ENCODE measurements at regions not wholly inside any gene's neighbourhood (a gene's known extent, or its start where the extent isn't known, plus 50 kb on each side); places are given as distances from the start of the nearest gene placed in this dataset.

- DNase-seq, result no peak
- H3K9ac ChIP-seq (ENCODE audit: insufficient read depth in 1 of 2, low read length in 2 of 2), result no peak overlapping the region
- TF ChIP-seq CTCF (IDR thresholded peaks at IDR 0.05; ENCODE audit: control extremely low read depth, extremely low read depth), result no peak
- H3K4me1 ChIP-seq (ENCODE audit: control insufficient read depth in 5 of 5, insufficient read depth in 5 of 5, low read length in 5 of 5), result peaks cover 6 to 49% (median 32%) of the 10 kb centered on the region in 5 donors
- peak; percentile 40 for ATAC-seq (ENCODE audit: insufficient read depth, low FRiP score)
- H3K9me3 ChIP-seq (ENCODE audit: control insufficient read depth in 4 of 4, insufficient read depth in 3 of 4, low read length in 3 of 4), result no peaks in the 10 kb centered on the region
- no peaks in the 10 kb centered on the region for H3K27me3 ChIP-seq (ENCODE audit: control insufficient read depth in 3 of 3, insufficient read depth in 3 of 3, low read length in 2 of 3)
- H3K27ac ChIP-seq (ENCODE audit: low read depth in 1 of 2, low read length in 1 of 2), result peak overlapping the region; percentile 15 to 61
- WGBS, 2 donors, result 79 to 85% methylated on average over 4 of the region's 4 CpGs
- H3K4me3 ChIP-seq, result no peak overlapping the region
- peaks cover 3 to 19% (median 4%) of the 10 kb centered on the region in 4 donors for H3K36me3 ChIP-seq (ENCODE audit: control insufficient read depth in 4 of 4, insufficient read depth in 4 of 4, low read length in 4 of 4)
Observed at GRCh38 chr9:110133608-110134210, 74.2 kb downstream of the C9orf152 start.

GRCh38 chr9:110135846-110136245, 72.1 kb downstream of the C9orf152 start:
- no peak for TF ChIP-seq CTCF (IDR thresholded peaks at IDR 0.05; ENCODE audit: control extremely low read depth, extremely low read depth)
- DNase-seq (no peak), ATAC-seq (ENCODE audit: insufficient read depth, low FRiP score) (no peak)
- Histone ChIP-seq H3K27me3 (ENCODE audit: control insufficient read depth in 3 of 3, insufficient read depth in 3 of 3, low read length in 2 of 3) (no peaks in the 10 kb centered on the region), H3K9me3 (ENCODE audit: control insufficient read depth in 4 of 4, insufficient read depth in 3 of 4, low read length in 3 of 4) (no peaks in the 10 kb centered on the region), H3K4me1 (ENCODE audit: control insufficient read depth in 5 of 5, insufficient read depth in 5 of 5, low read length in 5 of 5) (peaks cover 0 to 38% (median 31%) of the 10 kb centered on the region in 5 donors), H3K9ac (ENCODE audit: insufficient read depth in 1 of 2, low read length in 2 of 2) (no peak overlapping the region), H3K36me3 (ENCODE audit: control insufficient read depth in 4 of 4, insufficient read depth in 4 of 4, low read length in 4 of 4) (peaks cover 3 to 21% (median 5%) of the 10 kb centered on the region in 4 donors), H3K4me3 (no peak overlapping the region), H3K27ac (ENCODE audit: low read depth in 1 of 2, low read length in 1 of 2) (no peak overlapping the region)
- WGBS, 2 donors, result 84 to 86% methylated on average over 1 of the region's 1 CpG

- Histone ChIP-seq H3K27ac (ENCODE audit: low read depth in 1 of 2, low read length in 1 of 2) (peak overlapping the region in 1 of 2 donors; percentile 66), H3K4me3 (no peak overlapping the region), H3K27me3 (ENCODE audit: control insufficient read depth in 3 of 3, insufficient read depth in 3 of 3, low read length in 2 of 3) (no peaks in the 10 kb centered on the region), H3K9me3 (ENCODE audit: control insufficient read depth in 4 of 4, insufficient read depth in 3 of 4, low read length in 3 of 4) (no peaks in the 10 kb centered on the region), H3K36me3 (ENCODE audit: control insufficient read depth in 4 of 4, insufficient read depth in 4 of 4, low read length in 4 of 4) (peaks cover 3 to 21% (median 5%) of the 10 kb centered on the region in 4 donors), H3K9ac (ENCODE audit: insufficient read depth in 1 of 2, low read length in 2 of 2) (no peak overlapping the region), H3K4me1 (ENCODE audit: control insufficient read depth in 5 of 5, insufficient read depth in 5 of 5, low read length in 5 of 5) (peaks cover 6 to 42% (median 33%) of the 10 kb centered on the region in 5 donors)
- ATAC-seq (ENCODE audit: insufficient read depth, low FRiP score), result no peak
- no peak for TF ChIP-seq CTCF (IDR thresholded peaks at IDR 0.05; ENCODE audit: control extremely low read depth, extremely low read depth)
- WGBS, 2 donors, result 73 to 86% methylated on average over 11 of the region's 11 CpGs
- peak; percentile 82 to 92 (median 91) for DNase-seq
Observed at GRCh38 chr9:110136802-110137201, 71.2 kb downstream of the C9orf152 start.

GRCh38 chr9:110140276-110140675, 67.7 kb downstream of the C9orf152 start:
- ATAC-seq (ENCODE audit: insufficient read depth, low FRiP score), result no peak
- no peak overlapping the region for H3K9ac ChIP-seq (ENCODE audit: insufficient read depth in 1 of 2, low read length in 2 of 2)
- peaks cover 3 to 21% (median 5%) of the 10 kb centered on the region in 4 donors for H3K36me3 ChIP-seq (ENCODE audit: control insufficient read depth in 4 of 4, insufficient read depth in 4 of 4, low read length in 4 of 4)
- no peak overlapping the region for H3K27ac ChIP-seq (ENCODE audit: low read depth in 1 of 2, low read length in 1 of 2)
- no peak for TF ChIP-seq CTCF (IDR thresholded peaks at IDR 0.05; ENCODE audit: control extremely low read depth, extremely low read depth)
- WGBS, 2 donors, result 85 to 88% methylated on average over 4 of the region's 4 CpGs
- H3K9me3 ChIP-seq (ENCODE audit: control insufficient read depth in 4 of 4, insufficient read depth in 3 of 4, low read length in 3 of 4), result no peaks in the 10 kb centered on the region
- H3K4me3 ChIP-seq, result no peak overlapping the region
- peaks cover 16 to 52% (median 31%) of the 10 kb centered on the region in 5 donors for H3K4me1 ChIP-seq (ENCODE audit: control insufficient read depth in 5 of 5, insufficient read depth in 5 of 5, low read length in 5 of 5)
- H3K27me3 ChIP-seq (ENCODE audit: control insufficient read depth in 3 of 3, insufficient read depth in 3 of 3, low read length in 2 of 3), result no peaks in the 10 kb centered on the region
- no peak for DNase-seq

Data from lung (tissue), 11 donors.